Natural killer cell (primary cell): ENCODE measurements at regions not wholly inside any gene's neighbourhood (a gene's known extent, or its start where the extent isn't known, plus 50 kb on each side); places are given as distances from the start of the nearest gene placed in this dataset.

ENCODE experiments used
- ATAC-seq, 3 donors: fragments of 150-1000 bp in 2 of 3; fragments of 200-7000 bp in 1 of 3; cut with Tn5 transposase; 1 replicate in 1 of 3; 2 replicates in 2 of 3; pipeline ENCODE4 v1.10.0; 2021; ENCODE audit warnings: mild to moderate bottlenecking in 2 of 3, moderate library complexity in 2 of 3
- DNase-seq, 2 donors: peaks; one replicate each; pipeline versions ENCODE4 v3.0.0 to v3.0.0-alpha.2; 2013 to 2021; ENCODE audit warnings: mixed read lengths in 1 of 2
- H3K27ac ChIP-seq: one replicate; pipeline ENCODE4 v1.5.1; 2013; ENCODE audit warnings: mild to moderate bottlenecking, low read length
- H3K27me3 ChIP-seq: one replicate; pipeline ENCODE4 v1.6.1; 2013; ENCODE audit warnings: low read length; ENCODE audit not compliant: control insufficient read depth, insufficient read depth
- H3K36me3 ChIP-seq: one replicate; pipeline ENCODE4 v1.6.1; 2013; ENCODE audit warnings: low read length; ENCODE audit not compliant: control insufficient read depth, insufficient read depth
- H3K4me1 ChIP-seq: one replicate; pipeline ENCODE4 v1.6.1; 2013; ENCODE audit warnings: low read length; ENCODE audit not compliant: control insufficient read depth, insufficient read depth
- H3K4me3 ChIP-seq: one replicate; pipeline ENCODE4 v1.5.1; 2013; ENCODE audit warnings: low read length
- H3K9me3 ChIP-seq: one replicate; pipeline ENCODE4 v1.6.1; 2013; ENCODE audit warnings: low read length; ENCODE audit not compliant: control insufficient read depth, insufficient read depth
- H3K27ac Mint-ChIP-seq, 2 donors: one replicate each; pipeline ENCODE4 v1.8.0; 2022; ENCODE audit warnings: mild to moderate bottlenecking in 2 of 2, mixed read lengths in 2 of 2, moderate library complexity in 1 of 2
- H3K27me3 Mint-ChIP-seq, 2 donors: one replicate each; pipeline ENCODE4 v1.8.0; 2022; ENCODE audit warnings: low read depth in 2 of 2, mixed read lengths in 2 of 2
- H3K36me3 Mint-ChIP-seq: one replicate; pipeline ENCODE4 v1.8.0; 2022; ENCODE audit warnings: mixed read lengths
- H3K4me1 Mint-ChIP-seq, 2 donors: one replicate each; pipeline ENCODE4 v1.8.0; 2022; ENCODE audit warnings: mixed read lengths in 2 of 2
- H3K4me3 Mint-ChIP-seq: one replicate; pipeline ENCODE4 v1.8.0; 2022; ENCODE audit warnings: mild to moderate bottlenecking, moderate library complexity, mixed read lengths
- H3K9me3 Mint-ChIP-seq, 2 donors: one replicate each; pipeline ENCODE4 v1.8.0; 2022; ENCODE audit warnings: mixed read lengths in 2 of 2
- CTCF ChIP-seq: fragments of 200-600 bp; IDR thresholded peaks from one replicate; pipeline ENCODE4 v1.8.0; 2022; ENCODE audit warnings: antibody characterized with exemption
- WGBS: methylation state at CpG from one replicate; pipeline ENCODE4 v1.1.7; 2013; ENCODE audit warnings: missing lambda C conversion rate; ENCODE audit not compliant: insufficient coverage; 5-methylcytosine and 5-hydroxymethylcytosine counted together
- intact Hi-C: fragments of 100-400 bp; cut with micrococcal nuclease; formaldehyde crosslinking; loops from one replicate; pipeline ENCODE4 v1.14.2; 2022

GRCh38 chr1:177591155-177591554 is 378.7 kb downstream of the SEC16B start:
- no peaks in the 10 kb centered on the region for H3K27me3 Mint-ChIP-seq
- peaks cover 10 to 17% of the 10 kb centered on the region in 2 donors for H3K9me3 Mint-ChIP-seq
- H3K27me3 ChIP-seq = no peaks in the 10 kb centered on the region
- DNase-seq (no peak), ATAC-seq (no peak)
- intact Hi-C loops = no loop called here
- H3K36me3 Mint-ChIP-seq = peaks cover 6% of the 10 kb centered on the region
- no peak overlapping the region for H3K27ac ChIP-seq
- H3K4me1 Mint-ChIP-seq = no peaks in the 10 kb centered on the region
- no peaks in the 10 kb centered on the region for H3K4me1 ChIP-seq
- H3K4me3 ChIP-seq = no peak overlapping the region
- no peak overlapping the region for H3K4me3 Mint-ChIP-seq
- H3K9me3 ChIP-seq = peaks cover 3% of the 10 kb centered on the region
- WGBS = 79% methylated on average over 11 of the region's 11 CpGs
- H3K36me3 ChIP-seq = no peaks in the 10 kb centered on the region
- no peak for TF ChIP-seq CTCF
- no peak overlapping the region for H3K27ac Mint-ChIP-seq

DNA sequence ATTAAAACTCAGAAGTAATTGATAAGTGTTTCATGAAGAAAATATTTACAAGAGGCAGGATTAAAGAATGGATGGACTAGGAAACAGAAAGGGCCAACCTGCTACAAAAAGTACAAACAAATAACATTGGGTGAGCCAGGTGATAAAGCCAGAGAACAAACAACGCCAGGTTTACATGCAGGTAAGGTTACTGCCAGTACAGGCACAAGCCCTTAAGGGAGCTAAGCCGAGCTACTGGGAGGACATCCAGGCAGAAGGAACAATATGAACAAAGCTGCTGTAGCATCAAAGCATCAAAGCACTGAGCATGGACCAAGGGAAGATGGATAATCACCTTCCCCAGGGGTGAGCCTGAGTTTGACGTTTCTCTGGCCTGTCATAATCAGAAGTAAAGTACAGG is 380.7 kb downstream of the SEC16B start:
- Histone ChIP-seq H3K4me3 (no peak overlapping the region), H3K4me1 (no peaks in the 10 kb centered on the region), H3K9me3 (peaks cover 3% of the 10 kb centered on the region), H3K36me3 (no peaks in the 10 kb centered on the region), H3K27me3 (no peaks in the 10 kb centered on the region), H3K27ac (no peak overlapping the region)
- Mint-ChIP-seq H3K27me3 (no peaks in the 10 kb centered on the region), H3K27ac (no peak overlapping the region), H3K4me3 (no peak overlapping the region), H3K4me1 (no peaks in the 10 kb centered on the region), H3K36me3 (peaks cover 6% of the 10 kb centered on the region), H3K9me3 (peaks cover 14 to 17% of the 10 kb centered on the region in 2 donors)
- DNase-seq (no peak), ATAC-seq (no peak)
- WGBS = 64% methylated on average over 3 of the region's 3 CpGs
- TF ChIP-seq CTCF = no peak
- intact Hi-C loops = no loop called here

DNA sequence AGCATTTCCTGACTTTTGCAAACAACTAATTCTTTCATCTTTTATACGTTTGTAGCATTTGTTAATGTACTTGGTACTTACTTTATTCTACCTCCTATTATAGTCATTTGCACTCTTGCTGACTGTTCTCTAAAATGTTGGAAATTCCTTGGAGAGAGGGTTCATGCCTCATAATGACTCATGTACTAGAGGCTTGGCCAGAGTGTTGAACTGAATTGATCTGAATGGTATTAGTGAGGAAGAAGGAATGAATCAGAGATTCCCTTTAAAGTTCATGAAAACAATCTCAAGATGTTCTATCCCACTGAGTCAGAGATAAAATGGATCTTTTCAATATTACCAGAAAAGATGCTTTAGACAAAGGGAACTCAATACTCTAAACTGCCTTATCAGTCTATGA is 383.4 kb downstream of the SEC16B start:
- Histone ChIP-seq H3K27ac (no peak overlapping the region), H3K4me1 (no peaks in the 10 kb centered on the region), H3K27me3 (no peaks in the 10 kb centered on the region), H3K9me3 (no peaks in the 10 kb centered on the region), H3K36me3 (no peaks in the 10 kb centered on the region), H3K4me3 (no peak overlapping the region)
- peaks cover 6% of the 10 kb centered on the region for H3K36me3 Mint-ChIP-seq
- H3K27me3 Mint-ChIP-seq = no peaks in the 10 kb centered on the region
- no peak for TF ChIP-seq CTCF
- no peak for DNase-seq
- peaks cover 14 to 18% of the 10 kb centered on the region in 2 donors for H3K9me3 Mint-ChIP-seq
- H3K4me1 Mint-ChIP-seq = no peaks in the 10 kb centered on the region
- no CpG with 5 or more reads among the region's 1 CpG for WGBS
- no peak overlapping the region for H3K4me3 Mint-ChIP-seq
- H3K27ac Mint-ChIP-seq = no peak overlapping the region
- ATAC-seq = no peak
- intact Hi-C loops = no loop called here

DNA sequence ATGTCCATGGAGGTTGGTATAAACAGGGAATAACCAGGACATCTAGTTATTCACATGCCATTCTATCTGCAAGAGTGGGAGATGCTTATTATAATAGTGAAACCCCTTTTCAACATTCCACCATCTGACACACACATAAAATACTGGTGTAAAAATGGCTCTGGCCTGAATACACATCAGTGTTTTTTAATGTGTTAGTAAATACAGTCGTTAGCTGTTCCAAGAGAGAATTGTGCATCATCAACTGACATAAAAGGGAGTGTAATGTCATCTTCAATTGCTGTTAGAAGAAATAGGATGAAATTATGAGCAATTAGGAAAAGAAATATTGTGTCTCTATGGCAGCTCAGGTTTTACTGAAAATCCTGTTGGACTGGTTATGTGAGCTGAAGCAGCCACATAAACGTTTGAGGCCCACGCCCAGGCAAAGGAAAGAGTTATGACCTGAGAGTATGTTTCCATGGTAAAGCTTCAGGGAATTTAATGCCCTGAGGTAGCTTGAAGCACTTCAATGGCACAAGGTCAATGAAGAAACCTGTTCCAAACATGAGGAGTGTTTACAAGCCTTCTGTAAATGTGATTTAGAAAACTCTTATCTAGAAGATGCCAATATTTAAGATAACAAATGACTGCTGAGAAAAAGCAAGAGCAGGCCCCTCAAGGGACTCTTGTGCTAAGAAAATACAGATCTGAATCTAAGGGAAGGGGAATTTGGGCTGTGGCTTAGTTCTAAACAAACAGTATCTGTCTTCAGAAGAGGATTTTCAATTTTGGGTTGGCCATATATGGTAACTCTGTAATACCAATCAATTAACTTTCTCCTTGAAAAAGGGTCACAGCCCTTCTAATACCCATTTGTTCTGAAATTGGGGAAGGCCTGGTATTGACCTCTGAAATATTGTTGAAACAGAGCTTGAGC is 384.3 kb downstream of the SEC16B start:
- no peak for DNase-seq
- no peaks in the 10 kb centered on the region for H3K27me3 Mint-ChIP-seq
- Histone ChIP-seq H3K4me1 (no peaks in the 10 kb centered on the region), H3K36me3 (no peaks in the 10 kb centered on the region), H3K27ac (no peak overlapping the region), H3K9me3 (no peaks in the 10 kb centered on the region), H3K4me3 (no peak overlapping the region), H3K27me3 (no peaks in the 10 kb centered on the region)
- intact Hi-C loops = no loop called here
- no peaks in the 10 kb centered on the region for H3K4me1 Mint-ChIP-seq
- no peak for ATAC-seq
- 83% methylated on average over 3 of the region's 3 CpGs for WGBS
- TF ChIP-seq CTCF = no peak
- peaks cover 6% of the 10 kb centered on the region for H3K36me3 Mint-ChIP-seq
- H3K9me3 Mint-ChIP-seq = peaks cover 12 to 16% of the 10 kb centered on the region in 2 donors
- H3K4me3 Mint-ChIP-seq = no peak overlapping the region
- no peak overlapping the region for H3K27ac Mint-ChIP-seq
